Psoas muscle (tissue), 7 donors: ENCODE measurements at regions not wholly inside any gene's neighbourhood (a gene's known extent, or its start where the extent isn't known, plus 50 kb on each side); places are given as distances from the start of the nearest gene placed in this dataset.

Experiments used
- ATAC-seq, 4 donors: fragments of 200-7000 bp; cut with Tn5 transposase; one replicate each; pipeline ENCODE4 v1.9.1; 2020; ENCODE audit warnings: moderate library complexity in 3 of 4, mild to moderate bottlenecking in 2 of 4
- DNase-seq, 2 donors: peaks; one replicate each; pipeline ENCODE4 v3.0.0-alpha.2; 2020
- H3K27ac ChIP-seq: fragments of 200-600 bp; one replicate; pipeline ENCODE4 v1.8.0; 2022
- H3K27me3 ChIP-seq, 3 donors: fragments of 200-600 bp in 1 of 3; one replicate each; pipeline versions ENCODE4 v1.6.1 to v1.8.0; 2013 to 2022; ENCODE audit warnings: low read length in 2 of 3, mild to moderate bottlenecking in 2 of 3, moderate library complexity in 1 of 3; ENCODE audit not compliant: insufficient read depth in 3 of 3
- H3K36me3 ChIP-seq, 2 donors: fragments of 200-600 bp in 1 of 2; one replicate each; pipeline versions ENCODE4 v1.6.1 to v1.8.0; 2013 to 2022; ENCODE audit warnings: low read depth in 1 of 2, mild to moderate bottlenecking in 1 of 2, moderate library complexity in 1 of 2; ENCODE audit not compliant: insufficient read depth in 1 of 2
- H3K4me1 ChIP-seq: fragments of 200-600 bp; one replicate; pipeline ENCODE4 v1.8.0; 2022
- H3K4me3 ChIP-seq: fragments of 200-600 bp; one replicate; pipeline ENCODE4 v1.8.0; 2022; ENCODE audit warnings: mild to moderate bottlenecking
- H3K9me3 ChIP-seq: fragments of 200-600 bp; one replicate; pipeline ENCODE4 v1.8.0; 2022
- WGBS, 3 donors: extraction: QIAGEN DNeasy Blood & Tissue Kit; methylation state at CpG; one replicate each; pipeline versions ENCODE4 v1.1.6 to v1.1.7; 2013; 5-methylcytosine and 5-hydroxymethylcytosine counted together
- intact Hi-C, 2 donors: fragments of 100-400 bp; cut with DNase I; formaldehyde crosslinking; loops; one replicate each; pipeline versions ENCODE4 v1.11.0 to v1.14.2; 2022
- TF ChIP-seq, protein P1 (sequence below): fragments of 200-600 bp; IDR thresholded peaks from one replicate; pipeline ENCODE4 v1.8.0; 2022; ENCODE audit warnings: antibody characterized with exemption
- donor health status: healthy with polysubstance abuse.
- donor health status: DM: no; HTN: no; CAD: no; lungs with moderate emphysema.
- donor health status: Bipolar disorder and iron deficiency.
- donor health status: healthy.
- donor health status: DM: yes; HTN: yes; CAD: no.
- donor health status: DM: no; HTN: no; CAD: no.
- donor health status: DM: yes; HTN: yes; CAD: no.

DNA sequence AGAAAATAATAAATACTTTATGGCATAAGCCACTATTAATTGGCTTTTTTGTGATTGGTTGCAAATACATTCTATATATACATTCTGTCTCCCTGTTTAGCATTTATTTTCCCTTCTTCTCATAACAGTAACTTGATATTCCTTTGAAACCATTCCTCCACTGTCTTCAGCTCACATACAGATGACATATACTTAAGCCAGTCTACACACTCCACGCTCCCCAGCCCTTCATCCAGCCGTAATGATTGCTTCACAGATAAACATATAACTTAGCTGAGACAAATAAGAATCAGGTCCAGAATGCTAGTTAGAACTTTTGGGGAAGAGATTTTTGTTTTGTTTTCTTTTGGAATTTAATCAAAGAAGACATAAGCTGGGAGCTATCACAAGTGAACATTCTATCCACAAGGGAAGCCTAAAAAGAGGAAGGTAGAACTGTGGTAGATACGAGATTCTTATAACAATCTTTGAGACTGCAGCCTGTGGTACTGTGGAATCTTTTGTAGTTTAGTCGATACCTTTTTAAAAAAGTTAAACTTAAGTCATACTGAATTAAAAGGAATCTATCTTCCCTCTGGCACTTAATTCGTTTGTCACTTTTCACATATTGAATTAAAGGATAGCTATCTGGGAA, 365.1 kb upstream of the PRR16 start:
- H3K36me3 ChIP-seq, result no peaks in the 10 kb centered on the region
- H3K9me3 ChIP-seq, result no peaks in the 10 kb centered on the region
- DNase-seq (no peak), ATAC-seq (no peak)
- intact Hi-C loops, result no loop called here
- WGBS, 3 donors, result 62 to 67% (median 65%) methylated on average over 5 of the region's 5 CpGs
- no peaks in the 10 kb centered on the region for H3K27me3 ChIP-seq
- H3K4me3 ChIP-seq, result no peak overlapping the region
- TF ChIP-seq, protein P1, sequence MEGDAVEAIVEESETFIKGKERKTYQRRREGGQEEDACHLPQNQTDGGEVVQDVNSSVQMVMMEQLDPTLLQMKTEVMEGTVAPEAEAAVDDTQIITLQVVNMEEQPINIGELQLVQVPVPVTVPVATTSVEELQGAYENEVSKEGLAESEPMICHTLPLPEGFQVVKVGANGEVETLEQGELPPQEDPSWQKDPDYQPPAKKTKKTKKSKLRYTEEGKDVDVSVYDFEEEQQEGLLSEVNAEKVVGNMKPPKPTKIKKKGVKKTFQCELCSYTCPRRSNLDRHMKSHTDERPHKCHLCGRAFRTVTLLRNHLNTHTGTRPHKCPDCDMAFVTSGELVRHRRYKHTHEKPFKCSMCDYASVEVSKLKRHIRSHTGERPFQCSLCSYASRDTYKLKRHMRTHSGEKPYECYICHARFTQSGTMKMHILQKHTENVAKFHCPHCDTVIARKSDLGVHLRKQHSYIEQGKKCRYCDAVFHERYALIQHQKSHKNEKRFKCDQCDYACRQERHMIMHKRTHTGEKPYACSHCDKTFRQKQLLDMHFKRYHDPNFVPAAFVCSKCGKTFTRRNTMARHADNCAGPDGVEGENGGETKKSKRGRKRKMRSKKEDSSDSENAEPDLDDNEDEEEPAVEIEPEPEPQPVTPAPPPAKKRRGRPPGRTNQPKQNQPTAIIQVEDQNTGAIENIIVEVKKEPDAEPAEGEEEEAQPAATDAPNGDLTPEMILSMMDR, result no peak
- H3K4me1 ChIP-seq, result no peaks in the 10 kb centered on the region
- H3K27ac ChIP-seq, result no peak overlapping the region

DNA sequence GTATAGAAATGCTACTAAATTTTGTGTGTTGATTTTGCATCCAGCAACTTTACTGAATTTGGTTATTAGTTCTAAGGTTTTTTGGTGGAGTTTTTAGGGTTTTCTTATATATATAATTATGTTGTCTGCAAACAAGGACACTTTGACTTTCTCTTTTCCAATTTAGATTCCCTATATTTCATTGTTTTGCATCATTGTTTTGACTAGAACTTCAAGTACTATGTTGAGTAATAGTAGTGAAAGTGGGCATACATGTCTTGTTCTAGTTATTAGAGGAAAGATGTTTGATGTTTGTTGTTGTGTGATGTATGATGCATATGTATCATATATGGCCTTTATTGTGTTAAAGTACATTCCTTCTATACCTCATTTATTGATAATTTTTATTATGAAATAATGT, 362.3 kb upstream of the PRR16 start:
- intact Hi-C loops, result no loop called here
- DNase-seq (no peak), ATAC-seq (no peak)
- H3K4me1 ChIP-seq, result no peaks in the 10 kb centered on the region
- no peak overlapping the region for H3K4me3 ChIP-seq
- H3K27ac ChIP-seq, result no peak overlapping the region
- no peaks in the 10 kb centered on the region for H3K9me3 ChIP-seq
- no peaks in the 10 kb centered on the region for H3K27me3 ChIP-seq
- no peaks in the 10 kb centered on the region for H3K36me3 ChIP-seq
- TF ChIP-seq, protein P1, result no peak

DNA sequence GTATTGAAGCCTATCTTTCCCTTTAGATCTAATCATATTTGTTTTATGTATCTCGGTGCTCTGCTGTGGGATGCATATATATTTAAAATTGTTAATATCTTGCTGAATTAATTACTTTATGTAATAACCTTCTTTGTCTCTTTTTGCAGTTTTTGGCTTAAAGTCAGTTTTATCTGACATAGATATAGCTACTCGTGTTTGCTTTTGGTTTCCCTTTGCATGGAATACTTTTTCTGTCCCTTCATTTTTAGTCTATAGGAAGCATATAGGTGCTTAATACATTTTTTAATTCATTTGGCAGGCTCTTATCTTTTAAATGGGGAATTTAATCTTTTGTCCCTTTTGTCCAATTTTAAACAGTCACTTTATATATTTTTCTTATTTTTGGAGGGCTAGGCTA, 360.6 kb upstream of the PRR16 start:
- H3K4me1 ChIP-seq, result no peaks in the 10 kb centered on the region
- no peaks in the 10 kb centered on the region for H3K9me3 ChIP-seq
- DNase-seq, result no peak
- H3K27ac ChIP-seq, result no peak overlapping the region
- TF ChIP-seq, protein P1, result no peak
- no peaks in the 10 kb centered on the region for H3K36me3 ChIP-seq
- intact Hi-C loops, result no loop called here
- ATAC-seq, result no peak
- H3K4me3 ChIP-seq, result no peak overlapping the region
- no peaks in the 10 kb centered on the region for H3K27me3 ChIP-seq
- WGBS, 3 donors, result 80 to 85% (median 85%) methylated on average over 2 of the region's 2 CpGs

DNA sequence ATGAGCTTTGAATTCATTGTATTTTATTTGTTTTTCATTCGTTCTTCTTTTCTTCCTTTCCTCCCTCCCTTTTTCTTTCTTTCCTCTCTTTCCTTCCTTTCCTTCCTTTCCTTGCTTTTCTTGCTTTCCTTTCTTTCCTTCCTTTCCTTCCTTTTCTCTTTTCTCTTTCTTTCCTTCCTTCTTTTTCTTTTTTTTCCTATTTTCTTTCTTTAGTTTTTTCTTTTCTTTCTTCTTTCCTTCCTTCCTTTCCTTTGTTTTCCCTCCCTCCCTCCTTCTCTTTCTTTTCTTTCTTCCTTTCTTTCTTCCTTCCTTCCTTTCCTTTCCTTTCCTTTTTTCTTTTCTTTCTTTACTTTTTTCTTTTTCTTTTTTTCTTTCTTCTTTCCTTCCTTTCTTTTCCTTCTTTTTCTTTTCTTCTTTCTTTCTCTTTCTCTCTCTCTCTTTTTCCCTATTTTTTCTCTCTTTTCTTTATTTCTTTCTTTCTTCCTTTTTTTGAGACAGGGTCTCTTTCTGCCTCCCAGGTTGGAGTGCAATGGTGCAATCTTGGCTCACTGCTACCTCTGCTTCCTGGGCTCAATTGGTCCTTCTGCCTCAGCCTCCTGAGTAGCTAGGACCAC, 357.1 kb upstream of the PRR16 start:
- no peak overlapping the region for H3K27ac ChIP-seq
- no peak for ATAC-seq
- H3K9me3 ChIP-seq, result no peaks in the 10 kb centered on the region
- H3K27me3 ChIP-seq, result no peaks in the 10 kb centered on the region
- no peaks in the 10 kb centered on the region for H3K4me1 ChIP-seq
- no peak overlapping the region for H3K4me3 ChIP-seq
- intact Hi-C loops, result no loop called here
- no peaks in the 10 kb centered on the region for H3K36me3 ChIP-seq
- TF ChIP-seq, protein P1, result no peak
- WGBS, 3 donors, result 79 to 82% (median 81%) methylated on average over 1 of the region's 1 CpG
- no peak for DNase-seq
